ENCODE measurements at regions not wholly inside any gene's neighbourhood (a gene's known extent, or its start where the extent isn't known, plus 50 kb on each side); places are given as distances from the start of the nearest gene placed in this dataset.
"Not testable (repeated sequence)": the region's sequence is repeated elsewhere in the genome, so short reads cannot be mapped to it uniquely, and the experiment has no call there.

DNA sequence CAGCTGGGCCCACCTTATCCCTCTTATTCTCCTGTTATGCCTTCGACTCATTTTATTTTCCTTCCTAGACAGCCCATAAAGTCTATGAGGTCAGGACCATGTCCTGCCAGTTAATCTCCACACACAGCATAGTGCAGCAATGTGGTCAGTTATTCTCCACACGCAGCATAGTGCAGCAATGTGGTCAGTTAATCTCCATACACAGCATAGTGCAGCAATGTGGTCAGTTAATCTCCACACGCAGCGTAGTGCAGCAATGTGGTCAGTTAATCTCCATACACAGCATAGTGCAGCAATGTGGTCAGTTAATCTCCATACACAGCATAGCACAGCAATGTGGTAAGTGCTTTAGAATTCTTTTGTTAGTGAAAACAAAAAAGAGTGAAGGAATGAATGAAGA, 77.8 kb downstream of the TEX36 start:
- peak; percentile 17 for DNase-seq (ENCODE audit: low read depth)

DNA sequence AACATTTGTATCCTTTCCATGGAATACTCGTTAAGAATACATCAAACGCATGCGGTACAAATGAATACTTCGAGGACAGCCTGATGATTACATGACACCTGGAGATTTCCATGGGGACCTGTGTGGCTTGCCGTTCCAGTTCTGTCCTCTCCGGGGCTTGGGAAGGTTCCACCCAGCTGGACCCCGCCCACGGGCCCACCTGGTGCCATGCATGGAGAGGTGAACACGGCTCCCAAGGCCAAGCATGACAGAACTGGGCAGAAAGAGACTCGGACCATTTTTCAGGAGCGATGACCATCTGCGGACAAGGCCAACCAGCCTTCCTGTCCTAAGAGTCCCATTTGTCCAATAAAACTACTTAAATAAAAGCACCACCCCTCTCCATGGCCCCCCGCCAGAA, 80.1 kb downstream of the TEX36 start:
- no peak for DNase-seq (ENCODE audit: low read depth)

DNA sequence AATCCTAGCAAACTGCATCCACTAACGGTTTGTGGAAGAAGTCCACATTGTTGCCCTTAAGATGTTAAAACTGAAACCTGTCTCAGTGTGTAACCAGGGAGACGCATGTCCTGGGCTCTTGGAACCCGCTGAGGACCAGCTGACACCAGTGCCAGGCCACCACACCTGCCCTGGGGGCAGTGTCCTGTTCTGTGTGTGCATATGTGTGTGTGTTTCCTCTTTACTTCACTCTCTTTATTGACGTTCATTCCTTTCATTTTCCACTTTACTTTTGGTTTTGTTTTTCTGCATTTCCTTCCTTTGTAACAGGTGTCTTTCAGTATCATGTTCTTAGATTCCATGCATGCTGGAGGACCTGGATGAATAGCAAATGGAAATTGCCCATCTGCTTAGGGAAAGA, 83.8 kb downstream of the TEX36 start:
- no peak for DNase-seq (ENCODE audit: low read depth)

DNA sequence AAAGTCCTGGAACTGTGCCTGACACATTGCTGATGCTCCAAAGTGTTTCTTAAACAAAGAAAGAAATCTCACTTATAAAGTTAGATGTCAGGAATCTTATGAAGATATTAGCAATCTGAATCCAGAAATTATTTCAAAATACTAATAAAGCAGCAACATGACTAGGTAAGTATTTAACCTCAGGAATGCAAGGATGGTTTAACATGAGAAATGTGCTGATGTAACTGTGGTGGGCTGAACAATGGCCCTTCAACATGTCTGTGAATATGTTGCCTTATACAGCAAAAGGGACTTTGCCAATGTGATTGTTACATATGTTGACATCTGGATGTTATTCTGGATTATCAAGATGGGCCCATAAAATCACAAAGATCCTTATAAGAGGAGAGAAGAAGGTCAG, 87.1 kb downstream of the TEX36 start:
- no peak for DNase-seq (ENCODE audit: low read depth)

DNA sequence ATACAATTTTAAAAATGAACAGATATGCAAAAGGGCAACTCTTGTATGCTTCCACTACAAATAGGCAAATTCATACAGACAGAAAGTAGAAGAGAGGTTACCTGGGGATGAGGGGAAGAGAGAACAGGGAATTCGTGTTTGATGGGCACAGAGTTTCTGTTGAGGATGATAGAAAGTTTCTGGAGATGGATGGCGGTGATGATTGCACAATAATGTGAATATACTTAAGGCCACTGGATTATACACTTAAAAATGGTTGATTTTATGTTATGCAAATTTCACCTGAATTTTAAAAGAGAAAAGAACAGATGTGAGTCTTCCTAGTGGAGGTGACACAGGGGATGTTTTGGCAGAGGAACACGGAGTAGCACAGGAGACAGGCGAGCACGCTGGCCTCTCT, 89.3 kb downstream of the TEX36 start:
- no peak for DNase-seq (ENCODE audit: low read depth)

DNA sequence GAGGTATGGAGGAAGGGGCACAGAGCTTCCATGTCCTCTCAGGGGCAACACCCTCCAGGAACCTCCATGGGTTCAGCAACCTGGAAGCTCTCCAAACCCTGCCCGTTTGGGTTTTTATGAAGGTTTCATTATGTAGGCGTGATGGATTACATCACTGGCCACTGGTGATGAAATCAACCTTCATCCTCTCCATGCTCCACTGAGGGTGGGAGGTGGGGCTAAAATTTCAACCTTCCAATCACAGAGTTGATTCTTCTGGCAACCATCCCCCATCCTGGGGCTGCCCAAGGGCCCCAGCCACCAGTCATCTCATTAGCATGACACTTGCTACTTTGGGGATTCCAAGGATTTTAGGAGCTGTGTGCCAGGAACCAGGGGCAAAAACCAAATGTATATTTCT, 90.1 kb downstream of the TEX36 start:
- no peak for DNase-seq (ENCODE audit: low read depth)

DNA sequence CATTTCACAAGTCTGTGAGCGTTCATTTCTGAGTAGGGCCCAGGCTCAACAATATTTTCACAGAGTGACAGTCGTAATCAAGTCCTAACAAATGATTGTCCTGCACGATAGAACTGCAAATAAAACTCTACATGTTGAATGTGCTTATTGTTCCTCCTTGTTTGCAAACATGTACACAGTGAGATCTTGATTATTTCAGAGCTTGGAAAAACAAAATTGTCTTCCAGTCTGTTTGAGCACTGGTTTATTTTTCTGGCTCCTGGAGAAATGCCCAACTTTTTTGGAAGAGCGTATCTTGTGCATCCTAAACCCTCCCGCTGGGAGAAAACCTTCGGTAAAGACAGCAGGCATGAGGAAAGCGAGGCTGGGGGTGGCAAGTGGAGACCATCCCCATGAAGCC, 91.1 kb downstream of the TEX36 start:
- DNase-seq (ENCODE audit: low read depth), result no peak

DNA sequence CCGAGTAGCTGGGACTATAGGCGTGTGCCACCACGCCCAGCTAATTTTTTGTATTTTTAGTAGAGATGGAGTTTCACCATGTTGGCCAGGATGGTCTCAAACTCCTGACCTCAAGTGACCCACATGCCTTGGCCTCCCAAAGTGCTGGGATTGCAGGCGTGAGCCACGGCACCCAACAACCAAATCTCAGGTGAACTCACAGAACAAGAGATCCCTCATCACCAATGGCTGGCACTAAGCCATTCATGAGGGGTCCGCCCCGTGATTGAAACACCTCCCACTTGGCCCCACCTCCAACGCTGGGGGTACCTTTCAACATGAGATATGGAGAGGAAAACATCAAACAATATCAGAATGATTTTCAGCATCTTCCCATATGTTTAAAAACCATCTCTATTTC, 94.2 kb downstream of the TEX36 start:
- DNase-seq (ENCODE audit: low read depth), result not testable (repeated sequence)

DNA sequence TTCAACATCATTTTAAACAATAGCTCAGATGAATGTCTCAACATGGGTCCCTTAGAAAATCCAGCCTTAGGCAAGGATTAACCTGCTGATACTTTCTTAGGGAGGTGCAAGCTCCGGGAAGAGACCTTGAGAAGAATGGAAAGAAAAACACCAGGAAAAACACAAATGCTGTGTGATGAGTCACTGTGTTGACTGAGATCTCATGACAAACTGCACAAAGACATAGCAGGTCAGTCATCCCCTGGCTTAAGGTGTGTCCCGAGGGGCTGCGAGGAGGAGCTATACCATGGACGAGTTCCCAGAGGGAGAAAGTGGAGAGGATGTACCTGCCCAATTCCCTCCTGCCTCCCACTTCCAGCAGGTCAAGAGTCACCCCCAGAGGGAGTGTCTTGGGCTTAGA, 98.0 kb downstream of the TEX36 start:
- DNase-seq (ENCODE audit: low read depth), result no peak

DNA sequence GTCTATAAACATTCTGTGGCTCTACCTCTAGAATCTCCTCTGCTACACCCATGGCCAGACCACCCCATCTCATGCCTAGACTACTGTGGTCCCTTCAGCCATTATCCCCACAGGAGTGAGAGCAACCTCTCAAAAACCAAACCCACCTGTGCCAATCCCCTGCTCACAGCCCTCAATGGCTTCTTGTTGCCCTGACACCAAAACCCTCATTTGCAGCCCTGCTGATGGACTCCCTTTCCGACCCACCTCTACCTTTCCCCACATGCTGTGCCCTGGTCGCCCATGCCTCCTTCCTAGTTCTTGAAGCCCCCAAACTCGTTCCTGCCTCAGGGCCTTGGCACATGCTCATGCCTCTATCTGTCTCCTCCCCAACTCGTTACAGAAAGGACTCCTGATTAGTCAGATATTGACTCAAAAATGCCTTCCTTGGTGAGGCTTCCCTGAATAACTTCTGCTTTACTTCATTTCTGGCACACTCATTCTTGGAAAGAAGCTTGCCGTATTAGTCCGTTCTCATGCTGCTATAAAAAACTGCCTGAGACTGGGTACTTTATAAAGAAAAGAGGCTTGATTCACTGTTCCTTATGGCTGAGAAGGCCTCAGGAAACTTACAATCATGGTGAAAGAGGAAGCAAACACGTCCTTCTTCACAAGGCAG, 104.2 kb downstream of the TEX36 start:
- no peak for DNase-seq (ENCODE audit: low read depth)

DNA sequence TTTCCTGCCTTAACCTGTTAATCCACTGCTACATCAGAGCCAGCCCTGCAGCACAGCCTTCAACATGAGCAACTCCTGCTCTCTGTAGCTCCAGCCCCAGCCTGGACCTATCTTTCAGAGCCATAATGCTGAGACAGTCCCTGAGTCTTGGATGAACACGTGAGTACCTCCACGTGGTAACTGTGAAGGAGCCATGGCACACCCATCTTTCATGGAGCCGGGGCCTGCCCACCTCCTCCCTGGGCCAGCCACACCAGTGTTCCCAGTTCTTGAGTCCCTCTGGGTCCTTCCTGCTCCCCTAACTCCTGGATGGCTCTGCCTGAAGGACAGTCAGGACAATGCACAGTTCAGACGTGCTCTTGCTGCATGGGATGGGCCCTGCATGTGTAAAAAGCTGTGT, 107.1 kb downstream of the TEX36 start:
- DNase-seq (ENCODE audit: low read depth), result no peak

DNA sequence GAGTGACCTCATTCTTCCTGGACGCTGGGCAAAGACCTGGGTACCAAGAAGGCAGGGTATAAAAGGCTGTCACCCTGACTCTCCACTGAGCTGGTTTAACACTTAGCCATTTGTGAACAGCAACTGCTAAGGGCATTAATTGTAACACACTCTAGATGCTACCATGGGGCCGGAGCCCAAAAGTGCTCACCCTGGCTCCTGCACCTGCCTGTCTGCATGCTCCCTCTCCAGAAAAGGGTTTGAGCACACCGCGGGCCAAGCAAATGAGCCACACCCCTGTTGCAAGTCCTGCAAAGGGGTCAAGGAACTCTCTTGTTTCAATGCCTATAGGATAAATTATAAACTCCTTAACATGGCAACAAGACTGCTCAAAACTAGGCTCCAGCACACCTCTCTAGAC, 114.8 kb downstream of the TEX36 start:
- no peak for DNase-seq (ENCODE audit: low read depth)

DNA sequence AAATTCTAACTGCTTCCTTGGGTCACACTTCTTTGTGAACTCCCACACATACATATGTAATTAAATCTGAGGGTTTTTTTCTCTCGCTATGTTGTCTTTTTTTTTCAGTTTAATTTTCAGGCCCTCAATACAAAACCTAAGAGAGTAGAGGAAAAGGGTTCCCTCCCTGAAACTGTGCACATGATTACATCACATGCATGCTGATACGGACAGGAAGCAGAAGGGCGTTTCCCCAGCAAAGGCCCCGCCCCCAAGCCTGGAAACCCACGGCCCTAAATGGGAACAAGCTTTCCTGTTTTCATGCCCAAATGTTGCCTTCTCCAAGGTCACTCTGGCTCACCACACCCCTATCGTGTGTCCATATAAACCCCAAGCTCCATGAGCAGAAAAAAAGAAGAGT, 115.4 kb downstream of the TEX36 start:
- DNase-seq (ENCODE audit: low read depth), result no peak

DNA sequence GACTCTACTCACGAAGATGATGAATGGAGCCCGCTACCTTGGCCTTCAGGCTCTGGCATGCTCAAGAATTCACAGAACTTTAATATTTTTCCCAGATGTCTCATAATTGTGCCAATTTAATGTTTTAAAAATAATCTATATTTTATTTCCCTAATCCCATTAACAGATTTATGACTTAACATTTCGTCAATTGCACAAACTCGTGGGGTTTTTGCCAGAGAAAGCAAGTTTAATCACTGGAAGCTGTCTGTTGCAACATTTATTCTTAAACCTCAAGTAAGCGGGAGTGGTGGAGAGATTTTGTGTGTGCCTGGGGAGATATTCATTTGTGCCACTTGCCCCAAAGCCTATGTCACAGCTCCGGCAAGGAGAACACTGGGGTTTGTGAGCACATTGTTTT, 117.9 kb downstream of the TEX36 start:
- DNase-seq (ENCODE audit: low read depth), result no peak

DNA sequence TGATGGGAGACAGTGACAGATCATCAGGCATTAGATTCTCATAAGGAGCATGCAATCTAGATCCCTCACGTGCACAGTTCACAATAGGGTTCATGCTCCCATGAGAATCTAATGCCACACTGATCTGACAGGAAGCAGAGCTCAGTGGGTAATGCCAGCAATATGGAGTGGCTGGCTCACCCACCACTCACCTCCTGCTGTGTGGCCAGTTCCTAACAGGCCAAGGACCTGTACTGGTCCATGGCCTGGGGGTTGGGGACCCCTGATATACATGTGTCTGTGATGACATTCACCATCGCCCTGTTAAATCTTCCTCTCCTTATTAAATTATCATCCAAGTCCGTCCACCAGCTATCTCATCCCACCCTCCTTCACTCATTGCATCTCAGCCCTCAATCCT, 118.4 kb downstream of the TEX36 start:
- DNase-seq (ENCODE audit: low read depth), result no peak

DNA sequence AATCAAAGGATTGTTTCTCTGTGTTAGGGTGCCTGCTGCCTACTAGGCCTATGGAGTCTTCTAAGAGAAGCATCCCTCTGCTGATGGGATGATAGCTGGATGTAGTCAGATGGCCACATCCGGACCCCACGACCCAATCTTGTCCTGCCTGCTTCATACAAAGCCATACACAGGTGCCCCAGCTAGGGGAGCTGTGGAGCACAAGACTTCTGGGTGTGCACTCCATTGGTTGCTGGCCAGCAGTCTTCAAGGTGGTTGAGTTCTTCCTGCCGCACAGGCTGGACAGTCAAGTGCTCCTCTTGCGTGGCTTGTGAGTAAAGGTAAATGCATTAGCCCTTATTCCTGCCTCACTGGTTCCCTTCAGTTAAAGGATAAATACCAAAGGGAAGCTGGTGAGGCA, 120.2 kb downstream of the TEX36 start:
- no peak for DNase-seq (ENCODE audit: low read depth)

DNA sequence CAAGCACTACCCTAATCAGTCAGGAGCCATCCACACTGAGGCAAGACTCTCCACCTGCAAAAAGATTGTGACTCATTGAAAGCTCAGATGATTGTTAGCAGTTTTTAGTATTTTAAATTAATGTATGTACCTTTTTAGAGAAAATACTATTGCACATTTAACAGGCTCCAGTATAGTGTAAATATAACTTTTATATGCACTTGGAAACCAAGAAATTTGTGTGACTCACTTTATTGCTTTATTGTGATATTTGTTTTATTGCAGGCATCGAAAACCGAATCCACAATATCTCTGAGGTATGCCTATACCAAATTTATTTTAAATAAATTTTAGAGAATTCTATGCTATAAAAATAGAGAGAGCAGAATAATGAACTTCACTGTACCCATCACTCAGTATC, 122.0 kb downstream of the TEX36 start:
- DNase-seq (ENCODE audit: low read depth), result no peak

DNA sequence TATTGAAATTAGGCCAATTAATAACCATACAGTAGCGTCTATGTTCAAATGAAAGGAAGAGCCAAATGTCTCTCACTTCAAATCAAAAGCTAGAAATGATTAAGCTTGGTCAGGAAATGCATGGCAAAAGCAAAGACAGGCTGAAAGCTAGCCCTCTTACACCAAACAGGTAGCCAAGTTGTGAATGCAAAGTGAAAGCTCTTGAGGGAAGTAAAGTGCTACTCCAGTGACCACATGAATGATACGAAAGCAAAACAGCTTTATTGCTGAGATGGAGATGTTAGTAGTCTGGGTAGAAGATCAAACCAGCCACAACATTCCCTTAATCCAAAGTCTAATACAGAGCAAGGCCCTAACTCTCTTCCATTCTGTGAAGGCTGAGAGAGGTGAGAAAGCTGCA, 123.8 kb downstream of the TEX36 start:
- no peak for DNase-seq (ENCODE audit: low read depth)

DNA sequence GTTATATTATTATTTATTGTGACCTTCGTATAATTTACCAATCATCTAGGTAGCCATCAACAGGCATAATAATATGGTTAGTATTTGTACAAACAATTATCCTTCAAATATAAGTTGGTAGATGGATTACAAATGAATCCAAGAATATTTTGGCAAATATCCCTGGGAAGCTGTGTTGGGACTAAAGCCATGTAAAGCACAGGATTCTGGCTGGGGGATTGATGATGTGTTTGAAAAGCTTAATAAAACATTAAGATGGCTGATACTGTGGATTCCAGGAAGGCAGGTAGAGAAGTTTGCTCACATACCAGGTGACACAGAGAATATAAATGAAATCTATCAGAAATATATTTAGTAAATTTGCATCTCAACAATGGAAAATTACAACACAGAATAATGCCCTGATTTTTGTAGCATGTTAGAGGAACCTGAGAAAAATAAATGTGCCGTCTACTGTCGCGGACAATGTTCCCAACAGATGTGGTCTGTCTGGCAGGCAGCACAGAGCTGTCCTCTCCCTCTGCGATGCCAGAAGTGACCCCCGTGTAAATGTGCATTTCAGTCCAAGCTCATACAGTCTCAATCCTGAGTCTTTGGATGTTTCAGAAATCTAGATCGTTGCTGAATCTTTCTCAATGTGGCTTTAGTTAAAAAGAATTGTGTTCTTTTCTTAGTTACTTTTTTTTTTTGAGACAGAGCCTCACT, 125.0 kb downstream of the TEX36 start:
- DNase-seq (ENCODE audit: low read depth), result no peak

DNA sequence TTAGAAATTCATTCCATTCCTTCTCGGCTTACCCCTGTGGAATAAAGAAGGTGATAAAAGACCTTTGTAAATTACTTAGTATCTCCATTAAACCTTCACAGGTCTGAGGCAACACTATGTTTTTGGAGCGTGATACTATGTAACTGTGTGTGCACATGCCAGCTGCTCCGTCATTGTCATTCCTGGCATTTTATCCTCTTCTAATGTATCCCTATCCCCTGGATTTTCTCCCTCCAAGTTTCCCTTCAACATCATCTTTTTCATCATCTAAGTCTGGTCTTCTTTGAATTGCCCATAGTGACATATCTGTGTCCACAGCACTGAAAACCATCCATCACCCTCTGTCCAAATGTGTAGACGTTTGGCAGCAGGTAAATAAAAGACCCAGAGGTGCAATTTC, 125.7 kb downstream of the TEX36 start:
- DNase-seq (ENCODE audit: low read depth), result no peak

DNA sequence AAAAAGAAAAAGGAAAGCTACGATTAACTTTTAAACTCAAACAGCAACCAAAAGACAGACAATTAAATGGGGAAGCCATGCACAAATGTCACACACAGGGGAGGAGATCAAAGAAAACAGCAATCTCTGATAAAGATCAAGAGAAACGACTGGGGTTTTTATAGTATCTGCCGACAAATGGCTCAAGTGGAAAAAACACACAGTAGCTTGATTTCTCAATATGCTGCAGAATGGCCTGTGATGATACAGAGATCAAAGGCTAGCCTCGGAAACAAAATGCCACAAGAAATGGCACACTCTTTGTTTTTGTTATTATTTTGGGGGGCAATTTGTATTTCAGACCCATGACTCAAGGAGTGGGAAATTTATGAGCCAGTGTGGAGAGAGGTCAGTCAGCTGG, 126.1 kb downstream of the TEX36 start:
- DNase-seq (ENCODE audit: low read depth), result no peak

DNA sequence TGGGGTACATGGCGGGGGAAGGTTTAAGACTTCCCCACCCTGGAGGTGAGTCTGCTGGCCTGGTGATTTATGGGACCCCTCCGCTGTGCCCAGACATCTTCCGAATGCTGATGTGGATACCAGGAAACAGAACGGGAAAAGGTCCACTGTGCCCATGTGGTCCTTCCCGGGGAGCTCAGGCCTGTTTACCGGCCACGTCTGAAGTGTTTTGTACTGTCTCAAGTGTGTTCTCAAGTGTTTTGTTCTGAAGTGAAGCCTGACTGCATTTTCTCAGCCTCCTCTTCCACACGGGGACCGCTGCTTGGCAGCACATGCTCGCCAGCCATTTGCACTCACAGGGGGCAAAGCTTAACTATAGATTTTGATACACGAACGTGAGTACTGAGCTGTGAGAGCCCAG, 127.2 kb downstream of the TEX36 start:
- no peak for DNase-seq (ENCODE audit: low read depth)

DNA sequence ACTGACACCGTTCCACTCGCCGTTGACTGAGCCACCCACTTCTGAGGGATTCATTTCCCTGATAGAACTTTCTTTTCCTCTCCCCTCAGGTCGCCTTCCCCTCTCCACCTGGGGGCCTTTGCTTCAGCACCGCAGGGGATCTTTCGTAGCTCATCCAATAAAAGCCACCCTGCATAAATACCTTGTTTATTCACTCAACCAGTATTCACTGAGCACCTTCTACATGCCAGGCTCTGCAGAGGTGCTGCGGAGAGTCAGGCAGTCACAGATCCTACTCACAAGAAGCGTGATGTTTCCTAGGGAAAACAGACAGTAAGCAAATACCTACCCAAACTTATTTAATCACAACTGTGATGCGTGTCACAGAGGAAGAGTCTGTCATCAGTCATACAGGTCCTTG, 127.7 kb downstream of the TEX36 start:
- no peak for DNase-seq (ENCODE audit: low read depth)

DNA sequence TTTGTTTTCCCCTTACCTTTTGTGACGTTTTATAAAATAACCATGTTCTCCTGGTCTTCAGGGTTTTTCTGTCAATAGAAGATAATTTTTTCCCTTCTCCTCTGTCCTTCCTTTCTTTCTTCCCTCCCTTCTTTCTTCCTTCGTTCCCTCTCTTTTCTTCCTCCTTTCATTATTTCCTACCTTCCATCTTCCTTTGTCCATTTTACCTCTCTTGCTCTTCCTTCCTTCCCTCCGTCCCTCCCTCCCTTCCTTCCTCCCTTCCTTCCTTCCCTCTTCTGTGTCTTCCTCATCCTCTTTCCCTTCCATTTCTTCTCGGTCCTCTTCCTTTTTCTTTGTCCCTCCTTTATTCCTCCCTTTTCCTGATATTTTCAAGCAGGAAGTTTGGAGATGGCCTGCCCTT, 128.2 kb downstream of the TEX36 start:
- DNase-seq (ENCODE audit: low read depth), result no peak

All from GM04504 (cell line).